ENCODE measurements at regions not wholly inside any gene's neighbourhood (a gene's known extent, or its start where the extent isn't known, plus 50 kb on each side); places are given as distances from the start of the nearest gene placed in this dataset.

- peaks cover 7% of the 10 kb centered on the region; the same call in 1 of the 2 replicates for H3K4me1 ChIP-seq (ENCODE audit: low read length)
- H3K9me3 ChIP-seq (ENCODE audit: insufficient read depth, low read length): no peaks in the 10 kb centered on the region
- TF ChIP-seq EZH2phosphoT487 (IDR thresholded peaks at IDR 0.05; ENCODE audit: low read depth): no peak
- TF ChIP-seq, protein P1, sequence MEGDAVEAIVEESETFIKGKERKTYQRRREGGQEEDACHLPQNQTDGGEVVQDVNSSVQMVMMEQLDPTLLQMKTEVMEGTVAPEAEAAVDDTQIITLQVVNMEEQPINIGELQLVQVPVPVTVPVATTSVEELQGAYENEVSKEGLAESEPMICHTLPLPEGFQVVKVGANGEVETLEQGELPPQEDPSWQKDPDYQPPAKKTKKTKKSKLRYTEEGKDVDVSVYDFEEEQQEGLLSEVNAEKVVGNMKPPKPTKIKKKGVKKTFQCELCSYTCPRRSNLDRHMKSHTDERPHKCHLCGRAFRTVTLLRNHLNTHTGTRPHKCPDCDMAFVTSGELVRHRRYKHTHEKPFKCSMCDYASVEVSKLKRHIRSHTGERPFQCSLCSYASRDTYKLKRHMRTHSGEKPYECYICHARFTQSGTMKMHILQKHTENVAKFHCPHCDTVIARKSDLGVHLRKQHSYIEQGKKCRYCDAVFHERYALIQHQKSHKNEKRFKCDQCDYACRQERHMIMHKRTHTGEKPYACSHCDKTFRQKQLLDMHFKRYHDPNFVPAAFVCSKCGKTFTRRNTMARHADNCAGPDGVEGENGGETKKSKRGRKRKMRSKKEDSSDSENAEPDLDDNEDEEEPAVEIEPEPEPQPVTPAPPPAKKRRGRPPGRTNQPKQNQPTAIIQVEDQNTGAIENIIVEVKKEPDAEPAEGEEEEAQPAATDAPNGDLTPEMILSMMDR (IDR thresholded peaks at IDR 0.05; ENCODE audit: low read depth, low read length): no peak
- no peaks in the 10 kb centered on the region for H3K36me3 ChIP-seq (replicated peaks; ENCODE audit: low read depth, low read length)
- no peaks in the 10 kb centered on the region for H3K79me2 ChIP-seq (ENCODE audit: low read length)
- no peak overlapping the region for H3K4me3 ChIP-seq (ENCODE audit: low read length)
- no peak overlapping the region for H3K9ac ChIP-seq (ENCODE audit: low read length)
- H3K27ac ChIP-seq (ENCODE audit: low read length): no peak overlapping the region
- H4K20me1 ChIP-seq (ENCODE audit: insufficient read depth, low read length): no peaks in the 10 kb centered on the region
- no peaks in the 10 kb centered on the region for H3K27me3 ChIP-seq (ENCODE audit: low read depth, low read length)
- H2AFZ ChIP-seq (ENCODE audit: low read depth, low read length): no peak overlapping the region
- H3K4me2 ChIP-seq (ENCODE audit: low read length): no peak overlapping the region
Observed at GRCh38 chr2:43139996-43140621, 86.3 kb downstream of the ZFP36L2 start.

DNA sequence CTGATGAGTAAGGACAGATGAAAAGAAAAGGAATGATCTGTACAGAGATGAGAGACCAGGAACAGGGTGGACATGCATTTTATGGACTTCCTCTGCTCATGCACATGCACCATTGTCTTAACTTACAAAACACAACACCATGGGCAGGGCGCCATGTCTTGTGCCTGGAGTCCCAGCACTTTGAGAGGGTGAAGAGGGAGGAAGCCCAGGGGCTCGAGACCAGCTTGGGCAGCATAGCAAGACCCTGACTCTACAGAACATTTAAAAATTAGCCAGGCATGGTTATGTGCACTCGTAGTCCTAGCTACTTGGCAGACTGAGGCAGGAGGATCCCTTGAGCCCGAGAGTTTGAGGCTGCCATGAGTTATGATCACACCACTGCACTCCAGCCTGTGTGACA, 86.9 kb downstream of the ZFP36L2 start:
- Histone ChIP-seq H3K4me2 (ENCODE audit: low read length) (no peak overlapping the region), H3K9ac (ENCODE audit: low read length) (no peak overlapping the region), H3K36me3 (replicated peaks; ENCODE audit: low read depth, low read length) (no peaks in the 10 kb centered on the region), H3K27me3 (ENCODE audit: low read depth, low read length) (no peaks in the 10 kb centered on the region), H3K9me3 (ENCODE audit: insufficient read depth, low read length) (no peaks in the 10 kb centered on the region), H3K79me2 (ENCODE audit: low read length) (no peaks in the 10 kb centered on the region), H2AFZ (ENCODE audit: low read depth, low read length) (no peak overlapping the region), H3K4me1 (ENCODE audit: low read length) (peaks cover 9% of the 10 kb centered on the region), H3K27ac (ENCODE audit: low read length) (no peak overlapping the region), H3K4me3 (ENCODE audit: low read length) (no peak overlapping the region), H4K20me1 (ENCODE audit: insufficient read depth, low read length) (no peaks in the 10 kb centered on the region)
- TF ChIP-seq, protein P1 (IDR thresholded peaks at IDR 0.05; ENCODE audit: low read depth, low read length): no peak
- TF ChIP-seq EZH2phosphoT487 (IDR thresholded peaks at IDR 0.05; ENCODE audit: low read depth): no peak

DNA sequence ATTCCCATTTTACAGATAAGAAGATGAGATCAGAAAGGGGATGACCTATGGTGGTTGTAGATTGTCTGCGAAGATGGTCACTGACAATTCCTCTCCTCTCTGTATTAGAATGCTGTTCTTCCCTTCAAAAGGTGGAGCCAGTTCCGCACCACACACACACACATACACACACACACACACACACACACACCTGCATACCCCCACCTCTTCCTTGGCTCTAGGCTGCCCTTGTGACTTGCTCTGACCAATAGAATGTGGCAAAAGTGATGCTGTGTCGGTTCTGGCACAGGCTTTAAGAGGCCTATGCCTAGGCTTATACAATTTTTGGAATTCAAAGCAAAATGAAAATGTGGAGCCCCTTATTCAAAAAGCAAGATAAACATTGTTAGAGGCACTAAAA, 88.0 kb downstream of the ZFP36L2 start:
- no peaks in the 10 kb centered on the region for H3K79me2 ChIP-seq (ENCODE audit: low read length)
- H3K9ac ChIP-seq (ENCODE audit: low read length): no peak overlapping the region
- TF ChIP-seq EZH2phosphoT487 (IDR thresholded peaks at IDR 0.05; ENCODE audit: low read depth): no peak
- TF ChIP-seq, protein P1 (IDR thresholded peaks at IDR 0.05; ENCODE audit: low read depth, low read length): no peak
- H3K36me3 ChIP-seq (replicated peaks; ENCODE audit: low read depth, low read length): no peaks in the 10 kb centered on the region
- H3K4me1 ChIP-seq (ENCODE audit: low read length): peaks cover 20% of the 10 kb centered on the region
- no peaks in the 10 kb centered on the region for H4K20me1 ChIP-seq (ENCODE audit: insufficient read depth, low read length)
- peaks cover 5% of the 10 kb centered on the region; the same call in 1 of the 2 replicates for H3K9me3 ChIP-seq (ENCODE audit: insufficient read depth, low read length)
- H2AFZ ChIP-seq (ENCODE audit: low read depth, low read length): no peak overlapping the region
- H3K27me3 ChIP-seq (ENCODE audit: low read depth, low read length): no peaks in the 10 kb centered on the region
- no peak overlapping the region for H3K4me3 ChIP-seq (ENCODE audit: low read length)
- no peak overlapping the region for H3K4me2 ChIP-seq (ENCODE audit: low read length)
- H3K27ac ChIP-seq (ENCODE audit: low read length): no peak overlapping the region

- H3K4me1 ChIP-seq (ENCODE audit: low read length): peaks cover 36% of the 10 kb centered on the region
- H3K9ac ChIP-seq (ENCODE audit: low read length): no peak overlapping the region
- H4K20me1 ChIP-seq (ENCODE audit: insufficient read depth, low read length): no peaks in the 10 kb centered on the region
- H3K27me3 ChIP-seq (ENCODE audit: low read depth, low read length): no peaks in the 10 kb centered on the region
- no peak overlapping the region for H2AFZ ChIP-seq (ENCODE audit: low read depth, low read length)
- no peaks in the 10 kb centered on the region for H3K79me2 ChIP-seq (ENCODE audit: low read length)
- no peak overlapping the region for H3K4me3 ChIP-seq (ENCODE audit: low read length)
- no peak for TF ChIP-seq EZH2phosphoT487 (IDR thresholded peaks at IDR 0.05; ENCODE audit: low read depth)
- TF ChIP-seq, protein P1 (IDR thresholded peaks at IDR 0.05; ENCODE audit: low read depth, low read length): no peak
- no peak overlapping the region for H3K4me2 ChIP-seq (ENCODE audit: low read length)
- peaks cover 5% of the 10 kb centered on the region; the same call in 1 of the 2 replicates for H3K9me3 ChIP-seq (ENCODE audit: insufficient read depth, low read length)
- no peaks in the 10 kb centered on the region for H3K36me3 ChIP-seq (replicated peaks; ENCODE audit: low read depth, low read length)
- no peak overlapping the region for H3K27ac ChIP-seq (ENCODE audit: low read length)
Observed at GRCh38 chr2:43136876-43137275, 89.5 kb downstream of the ZFP36L2 start.
